COLO668 (cell line): ENCODE measurements at regions not wholly inside any gene's neighbourhood (a gene's known extent, or its start where the extent isn't known, plus 50 kb on each side); places are given as distances from the start of the nearest gene placed in this dataset.
"Not testable (repeated sequence)": the region's sequence is repeated elsewhere in the genome, so short reads cannot be mapped to it uniquely, and the experiment has no call there.

Experiments used
- DNase-seq: peaks from one replicate; lab custom pipeline; 2025; ENCODE audit not compliant: unreplicated experiment; lab: John Stamatoyannopoulos, UW

DNA sequence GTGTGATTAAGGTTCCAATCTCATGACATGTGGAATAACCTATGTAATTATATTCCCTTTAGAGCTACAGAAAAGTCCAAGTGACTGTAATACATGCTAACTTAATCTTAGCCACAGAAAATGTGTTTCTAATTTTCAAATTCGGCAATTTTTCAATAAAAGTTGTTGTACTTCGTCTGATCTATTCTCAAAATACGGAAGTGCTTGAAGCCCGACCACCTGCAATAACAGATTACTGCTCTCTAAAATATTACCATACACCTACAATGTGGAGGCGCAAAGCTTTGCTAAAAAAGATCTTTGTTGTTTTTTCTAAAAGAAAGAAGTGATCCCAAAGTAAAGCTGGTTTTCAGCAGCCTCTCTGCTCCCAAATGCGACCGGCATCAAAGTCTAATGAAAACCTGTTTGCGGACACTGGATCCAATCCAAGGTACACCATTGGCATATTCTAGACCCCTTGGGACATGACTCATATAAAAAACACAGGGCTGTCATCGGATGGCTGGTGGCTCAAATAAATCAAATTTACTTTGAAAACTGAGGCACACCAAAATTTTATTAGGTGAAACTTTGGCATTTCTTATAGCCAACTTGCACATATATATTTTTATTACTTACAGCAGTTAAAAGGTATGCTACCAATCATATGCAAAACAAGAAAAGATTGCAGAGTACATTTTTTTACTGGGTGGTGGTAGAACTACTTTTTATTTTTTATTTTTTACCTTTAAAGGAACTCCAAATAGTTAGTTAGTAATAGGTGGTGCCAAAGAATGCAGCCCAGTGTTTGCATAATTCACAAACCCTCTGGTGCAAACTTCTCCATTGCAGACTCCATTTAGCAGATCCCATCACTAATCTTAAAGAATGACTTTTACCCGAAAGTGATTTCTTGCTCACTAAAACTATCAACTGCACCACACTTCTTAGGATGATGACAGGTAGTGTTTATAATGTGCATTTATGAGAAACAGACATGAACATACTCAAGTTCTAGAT, 118.7 kb upstream of the TBX18 start:
- no peak for DNase-seq

DNA sequence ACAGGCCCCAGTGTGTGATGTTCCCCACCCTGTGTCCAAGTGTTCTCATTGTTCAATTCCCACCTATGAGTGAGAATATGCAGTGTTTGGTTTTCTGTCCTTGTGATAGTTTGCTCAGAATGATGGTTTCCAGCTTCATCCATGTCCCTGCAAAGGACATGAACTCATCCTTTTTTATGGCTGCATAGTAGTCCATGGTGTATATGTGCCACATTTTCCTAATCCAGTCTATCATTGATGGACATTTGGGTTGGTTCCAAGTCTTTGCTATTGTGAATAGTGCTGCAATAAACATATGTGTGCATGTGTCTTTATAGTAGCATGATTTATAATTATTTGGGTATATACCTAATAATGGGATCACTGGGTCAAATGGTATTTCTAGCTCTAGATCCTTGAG, 115.0 kb upstream of the TBX18 start:
- DNase-seq: not testable (repeated sequence)

DNA sequence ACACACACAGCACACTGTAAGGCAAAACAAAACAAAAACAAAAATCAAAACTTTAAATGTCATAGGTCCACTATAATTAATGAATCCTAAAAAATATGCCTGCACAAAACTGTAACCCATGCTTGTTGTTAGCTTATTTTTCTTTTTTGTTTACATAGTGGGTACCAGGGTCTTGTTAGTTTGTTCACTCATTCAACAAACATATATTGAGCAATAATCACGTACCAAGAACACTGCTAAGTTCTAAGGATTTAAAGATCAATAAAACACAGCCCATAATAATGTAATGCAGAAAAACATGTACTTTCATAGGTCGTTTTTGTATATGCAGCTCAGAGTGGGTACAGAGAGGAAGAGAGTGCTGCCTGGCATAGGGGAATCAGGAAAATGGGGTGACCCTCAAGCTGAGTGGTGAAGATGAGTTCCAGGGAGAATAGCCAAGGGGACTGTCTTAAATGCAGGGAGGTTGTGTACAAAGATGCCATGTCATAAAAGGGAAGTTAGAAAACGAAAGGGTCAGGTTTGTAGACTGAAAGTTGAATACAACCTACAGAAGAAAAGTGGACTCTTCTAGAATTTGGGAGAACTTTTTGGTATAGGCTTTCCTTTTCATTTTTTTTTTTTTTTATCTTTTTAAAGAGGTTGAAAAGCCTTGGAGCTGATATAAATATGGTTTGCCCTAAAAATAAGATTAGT, 113.3 kb upstream of the TBX18 start:
- DNase-seq: no peak

DNA sequence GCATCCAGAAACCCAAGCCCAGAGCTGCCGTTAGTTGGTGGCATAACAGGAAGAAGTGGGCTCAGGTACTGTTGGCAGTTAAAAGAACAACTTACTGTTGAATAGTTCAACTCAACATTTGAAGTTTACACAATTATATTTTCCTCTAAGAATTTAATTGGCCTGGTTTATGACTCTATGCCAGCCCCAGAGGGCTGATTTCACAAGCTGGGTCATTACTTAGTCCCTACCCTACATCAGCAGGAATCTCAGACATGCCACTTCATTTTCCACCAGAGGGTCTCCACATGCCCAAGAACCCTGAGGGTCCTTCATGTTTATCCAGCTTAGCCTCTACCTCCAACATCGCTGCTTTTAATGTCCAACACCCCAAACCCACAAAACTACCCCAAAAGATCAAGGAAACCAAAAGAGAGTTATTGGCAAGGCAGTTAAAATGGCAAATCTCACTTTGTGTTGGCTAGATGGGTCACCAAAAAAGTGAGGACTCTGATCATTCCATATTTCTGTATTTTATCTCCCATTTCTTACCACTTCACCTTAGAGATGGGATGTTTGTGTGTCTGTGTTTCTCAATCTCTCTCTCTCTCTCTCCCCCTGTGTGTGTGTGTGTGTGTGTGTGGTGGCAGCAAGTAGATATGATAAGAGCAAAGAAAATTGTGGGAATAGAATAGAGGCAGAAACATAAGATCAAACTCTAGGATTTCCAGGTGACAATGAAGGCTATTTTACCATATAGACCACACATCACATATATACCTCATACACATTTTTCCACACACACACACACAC, 112.5 kb upstream of the TBX18 start:
- no peak for DNase-seq

DNA sequence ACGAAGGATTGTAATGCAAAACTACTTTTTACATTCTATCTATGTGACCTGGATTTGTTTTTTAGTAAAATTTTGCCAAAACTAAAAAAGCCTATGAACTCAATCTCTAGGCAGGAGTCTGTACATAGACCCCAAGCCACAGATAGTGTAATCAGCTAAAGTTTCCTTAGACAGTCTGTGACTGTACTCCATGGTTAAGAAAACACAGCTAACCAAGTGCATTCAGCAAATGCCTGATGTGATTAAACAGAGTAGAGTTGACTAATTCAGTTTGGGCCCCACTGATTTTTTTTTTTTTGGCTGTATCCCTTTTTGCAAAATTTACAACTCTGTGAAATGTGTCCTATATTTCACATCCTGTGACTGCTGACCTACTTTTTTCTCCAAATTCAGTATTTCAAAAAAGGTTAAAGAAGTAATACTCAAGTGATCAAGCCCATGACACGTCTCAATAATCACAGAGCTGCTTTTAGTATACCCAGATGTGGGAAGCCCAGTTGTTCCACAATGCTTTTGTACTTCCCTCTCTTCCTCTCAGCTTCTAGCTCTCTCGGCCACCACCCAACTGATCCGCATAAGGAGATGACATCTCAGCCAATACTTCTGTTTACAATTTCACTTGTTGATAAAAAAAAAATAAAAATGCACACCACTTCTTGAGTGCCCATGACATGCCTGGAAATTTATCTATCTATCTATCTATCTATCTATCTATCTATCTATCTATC, 108.8 kb upstream of the TBX18 start:
- no peak for DNase-seq

DNA sequence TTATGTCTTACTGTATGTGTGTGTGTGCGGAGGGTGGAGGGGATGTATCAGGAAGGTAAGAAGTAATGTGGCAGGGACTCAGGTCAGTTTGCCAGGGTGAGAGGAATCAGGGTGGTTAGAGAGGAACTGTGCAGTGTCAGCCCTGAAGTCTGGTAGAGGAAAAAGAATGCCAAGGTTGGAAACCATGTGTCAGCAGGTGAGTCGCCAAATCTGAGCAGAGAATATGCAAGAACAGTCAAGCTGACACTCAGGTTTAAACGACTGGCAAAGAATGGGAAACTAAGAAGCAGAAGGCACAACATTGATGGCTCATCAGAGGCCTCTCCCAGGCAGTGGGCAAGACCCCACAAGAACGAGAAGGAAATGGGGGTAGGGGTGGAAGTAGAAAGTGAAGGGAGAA, 107.5 kb upstream of the TBX18 start:
- DNase-seq: no peak

DNA sequence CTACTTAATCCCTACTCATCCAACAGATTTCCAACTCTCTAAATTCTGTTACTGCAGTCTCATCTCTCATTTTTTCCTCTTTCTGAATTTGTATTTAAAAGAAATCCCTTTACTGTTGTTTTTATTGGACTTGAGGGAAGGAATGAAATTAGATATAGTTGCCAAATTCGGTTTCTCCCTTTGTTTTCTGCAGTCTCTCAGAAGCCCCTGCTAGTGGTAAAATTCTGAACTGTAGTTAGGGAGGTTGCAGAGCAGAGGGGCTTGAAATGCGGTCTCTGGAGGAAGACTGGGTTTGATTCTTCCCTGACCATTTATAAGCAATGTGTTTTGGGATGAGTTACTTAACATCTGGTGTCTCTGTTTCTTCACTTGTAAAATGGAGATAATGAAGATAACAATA, 106.3 kb upstream of the TBX18 start:
- DNase-seq: no peak

DNA sequence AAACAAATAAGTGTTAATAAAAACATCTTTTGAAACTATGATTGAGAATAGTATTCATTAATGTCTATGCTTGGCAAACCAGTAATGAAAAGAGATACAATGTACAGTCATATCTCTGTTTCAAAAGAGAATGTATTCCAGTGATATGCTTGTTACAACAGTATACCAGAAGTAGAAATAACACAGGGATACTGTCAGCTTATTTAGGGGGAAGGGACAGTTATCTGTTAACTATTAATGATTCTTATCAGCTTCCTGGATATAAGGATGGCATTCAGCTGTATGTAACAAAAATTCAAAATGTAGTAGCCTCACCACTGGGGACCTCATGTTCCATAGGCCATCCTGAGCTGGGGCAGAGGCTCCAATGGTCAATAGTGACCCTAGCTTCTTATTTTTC, 103.8 kb upstream of the TBX18 start:
- no peak for DNase-seq

DNA sequence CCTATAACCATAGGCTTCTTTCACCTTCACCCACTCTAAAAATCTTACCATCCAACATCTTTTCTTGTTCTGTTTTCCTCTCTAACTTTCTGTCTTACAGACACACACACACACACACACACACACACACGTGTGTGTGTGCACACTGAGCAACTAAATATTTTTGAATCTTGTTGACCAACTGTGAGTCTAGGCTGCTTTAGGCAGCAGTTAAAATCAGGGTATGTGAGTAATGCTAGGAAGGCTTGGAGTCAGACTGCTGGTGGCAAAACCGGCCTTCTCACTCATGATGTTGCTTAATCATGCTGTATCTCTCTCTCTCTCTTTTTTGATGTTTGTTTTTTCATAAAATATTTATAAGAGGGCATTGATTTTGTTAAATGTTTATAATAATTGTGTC, 103.1 kb upstream of the TBX18 start:
- no peak for DNase-seq

DNA sequence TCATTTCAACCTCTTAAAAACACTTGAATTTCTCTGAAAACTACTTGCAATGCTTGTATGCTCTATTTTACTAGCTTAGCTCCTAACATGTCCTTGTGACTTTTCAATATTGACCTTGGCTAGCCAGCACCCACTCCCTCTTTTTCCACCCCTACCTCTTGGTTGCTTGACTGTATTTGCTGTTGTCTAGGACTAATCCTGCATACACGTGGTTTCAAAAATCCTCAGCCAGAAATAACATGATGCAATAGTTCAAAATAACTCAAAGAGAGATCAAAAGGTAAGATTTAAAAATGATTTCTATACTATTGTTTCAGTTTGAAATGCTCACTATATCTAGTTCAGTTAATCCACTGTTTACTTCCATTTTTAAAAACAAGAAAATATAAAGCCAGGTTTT, 102.3 kb upstream of the TBX18 start:
- no peak for DNase-seq

DNA sequence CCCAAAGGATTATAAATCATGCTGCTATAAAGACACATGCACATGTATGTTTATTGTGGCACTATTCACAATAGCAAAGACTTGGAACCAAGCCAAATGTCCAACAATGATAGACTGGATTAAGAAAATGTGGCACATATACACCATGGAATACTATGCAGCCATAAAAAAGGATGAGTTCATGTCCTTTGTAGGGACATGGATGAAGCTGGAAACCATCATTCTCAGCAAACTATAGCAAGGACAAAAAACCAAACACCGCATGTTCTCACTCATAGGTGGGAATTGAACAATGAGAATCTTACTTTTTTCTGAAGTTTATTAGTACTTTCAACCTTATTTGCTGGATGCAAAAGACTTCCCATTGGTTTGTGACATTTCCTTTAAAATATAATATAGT, 101.0 kb upstream of the TBX18 start:
- DNase-seq: not testable (repeated sequence)

DNA sequence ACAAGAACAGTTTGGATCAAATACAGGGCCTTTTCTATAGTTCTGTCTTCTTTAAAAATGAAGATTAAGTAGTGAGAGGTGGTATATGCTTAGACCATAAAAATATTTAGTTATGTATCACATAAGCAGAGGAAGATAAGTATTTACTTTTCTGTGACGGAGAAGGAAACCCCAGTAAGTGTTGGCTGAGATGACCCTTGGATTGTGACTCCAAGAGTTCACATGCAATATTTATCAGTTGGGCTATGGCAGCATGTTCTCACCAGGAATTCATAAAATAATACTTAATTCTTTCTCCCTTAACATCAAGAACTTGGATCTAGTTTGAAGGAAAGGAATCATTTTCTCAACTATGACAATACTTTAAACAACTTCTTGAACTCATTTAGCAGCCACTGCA, 98.4 kb upstream of the TBX18 start:
- no peak for DNase-seq

DNA sequence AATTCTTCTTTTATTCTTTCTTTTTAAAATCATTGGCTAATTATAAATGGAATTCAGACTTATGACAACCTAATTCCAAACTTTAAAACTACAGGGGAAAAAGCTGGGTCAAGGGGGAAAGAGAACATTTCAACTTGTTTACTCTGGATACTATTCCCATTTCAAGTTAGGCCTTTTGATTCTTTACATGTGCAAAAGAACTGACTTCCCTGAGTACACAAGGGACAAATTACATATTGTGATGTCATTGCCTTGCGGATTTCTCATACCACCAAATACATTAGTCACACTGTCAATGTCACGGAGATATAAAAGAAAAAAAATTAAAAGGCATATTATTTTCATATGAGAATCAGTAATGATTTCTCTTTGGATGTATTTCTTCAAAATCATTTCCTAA, 96.5 kb upstream of the TBX18 start:
- no peak for DNase-seq

DNA sequence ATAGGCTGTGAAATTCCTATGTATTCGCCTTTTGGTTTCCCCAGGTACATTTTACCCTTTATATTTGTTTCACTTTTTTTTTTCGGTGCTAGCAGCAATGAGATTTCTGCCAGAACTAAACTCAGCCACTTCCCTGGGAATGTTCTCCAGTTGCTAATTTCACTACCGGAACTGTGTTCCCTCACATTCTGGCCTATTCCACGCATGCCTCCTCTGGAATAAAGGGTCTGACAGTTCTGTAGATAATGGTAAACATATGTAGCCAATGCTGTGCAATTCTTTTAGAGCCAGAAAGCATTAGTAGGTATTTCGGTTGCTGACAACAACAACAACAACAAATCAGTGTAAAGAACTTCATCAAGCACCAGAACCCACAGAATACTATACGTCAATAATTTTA, 96.1 kb upstream of the TBX18 start:
- DNase-seq: no peak

DNA sequence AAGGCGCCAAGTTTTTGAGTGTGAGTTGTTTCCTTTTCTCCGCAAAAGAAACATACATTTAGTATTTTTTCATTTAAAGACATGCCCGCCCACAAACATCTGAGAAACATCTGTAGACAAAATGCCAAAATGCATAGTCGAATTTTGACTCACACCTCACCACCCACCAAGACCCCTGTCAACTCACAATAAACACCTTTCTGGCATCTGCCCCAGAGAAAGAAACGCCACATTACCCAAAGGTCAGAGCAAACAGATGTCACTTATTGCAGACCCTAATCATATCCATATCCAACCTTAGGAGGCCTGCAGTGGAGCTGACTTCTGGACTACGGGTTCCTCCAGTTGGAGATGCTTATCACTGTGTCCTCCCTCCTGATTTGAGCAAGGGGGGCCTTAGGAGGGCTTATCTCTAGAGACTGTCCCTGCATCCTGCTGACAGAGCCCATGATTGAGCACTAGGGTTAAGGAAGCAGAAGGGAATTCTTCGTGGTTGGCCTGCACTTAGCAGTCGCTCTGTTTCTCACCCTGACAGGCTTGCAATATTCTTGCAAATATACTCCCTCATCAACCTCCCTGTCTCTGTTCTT, 90.5 kb upstream of the TBX18 start:
- no peak for DNase-seq

DNA sequence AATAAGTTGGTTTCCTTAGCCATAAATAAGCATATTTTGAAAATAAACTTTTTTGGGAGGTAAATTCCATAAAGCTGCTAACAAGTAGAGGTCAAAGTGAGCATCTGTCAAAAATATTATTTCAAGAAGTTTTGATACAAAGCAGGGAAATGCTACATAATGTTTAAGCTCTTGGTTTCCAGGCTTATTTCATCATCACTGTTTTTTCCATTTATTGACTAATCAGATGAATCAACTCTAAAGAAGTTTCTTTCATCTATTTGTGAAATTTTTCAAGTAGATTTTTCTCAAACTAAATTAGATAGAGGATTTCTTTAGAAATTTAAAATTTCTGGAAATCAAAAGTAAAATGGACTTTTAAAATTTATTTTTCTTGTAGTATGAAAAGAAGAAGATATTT, 89.5 kb upstream of the TBX18 start:
- DNase-seq: no peak

DNA sequence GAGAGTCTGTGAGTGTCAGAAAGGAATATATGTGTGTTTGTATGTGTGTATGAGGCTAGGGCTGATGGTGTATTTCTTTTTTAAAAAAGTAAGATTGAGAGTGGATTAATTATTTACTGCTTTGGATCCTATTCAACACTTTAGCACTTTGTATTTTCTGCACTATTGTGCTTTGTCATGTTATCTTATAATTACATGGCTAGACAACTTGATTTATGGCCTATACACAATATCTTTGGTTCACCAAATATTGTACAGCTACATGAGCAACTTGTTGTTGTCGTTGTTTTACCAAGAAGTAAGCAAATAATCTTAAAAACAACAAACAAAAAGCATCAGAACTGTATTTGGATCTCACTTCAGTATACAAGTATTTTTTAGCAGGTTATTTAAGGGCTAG, 84.6 kb upstream of the TBX18 start:
- DNase-seq: no peak

DNA sequence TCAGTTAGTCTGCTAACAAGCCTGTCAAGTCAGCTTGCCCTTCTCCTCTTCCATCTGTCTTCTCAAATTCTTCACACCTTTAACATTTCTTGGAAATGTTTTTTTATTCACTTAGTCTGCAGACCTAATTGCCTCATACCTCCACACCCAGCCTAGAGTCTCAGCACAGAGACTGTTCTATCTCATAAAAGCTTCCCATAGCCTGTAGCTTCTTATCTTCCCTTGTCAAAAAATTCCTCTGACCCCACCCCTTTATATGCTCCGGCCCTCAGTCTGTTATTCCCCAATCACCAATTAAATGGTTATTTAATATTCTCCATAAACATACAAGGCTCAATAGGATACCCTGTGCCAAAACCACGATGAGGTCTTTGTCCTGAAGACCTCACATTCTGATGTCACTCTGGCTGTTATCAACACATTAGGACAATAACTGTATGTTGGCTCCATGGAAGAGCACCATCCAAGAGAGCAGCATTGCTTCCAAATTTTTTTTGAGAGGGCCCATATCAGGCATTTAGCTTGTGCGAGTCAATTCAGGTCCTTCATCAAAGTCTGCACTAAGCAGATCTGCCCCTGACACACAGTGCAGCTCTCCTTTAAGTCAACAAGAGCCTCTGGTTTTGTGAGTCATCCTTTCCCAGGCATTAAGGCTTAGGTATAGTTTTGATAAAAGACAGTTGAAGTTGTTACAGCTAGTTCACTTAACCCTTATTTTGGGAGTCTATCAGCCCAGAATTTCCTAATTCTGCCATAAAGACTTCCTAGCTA, 83.2 kb upstream of the TBX18 start:
- no peak for DNase-seq

DNA sequence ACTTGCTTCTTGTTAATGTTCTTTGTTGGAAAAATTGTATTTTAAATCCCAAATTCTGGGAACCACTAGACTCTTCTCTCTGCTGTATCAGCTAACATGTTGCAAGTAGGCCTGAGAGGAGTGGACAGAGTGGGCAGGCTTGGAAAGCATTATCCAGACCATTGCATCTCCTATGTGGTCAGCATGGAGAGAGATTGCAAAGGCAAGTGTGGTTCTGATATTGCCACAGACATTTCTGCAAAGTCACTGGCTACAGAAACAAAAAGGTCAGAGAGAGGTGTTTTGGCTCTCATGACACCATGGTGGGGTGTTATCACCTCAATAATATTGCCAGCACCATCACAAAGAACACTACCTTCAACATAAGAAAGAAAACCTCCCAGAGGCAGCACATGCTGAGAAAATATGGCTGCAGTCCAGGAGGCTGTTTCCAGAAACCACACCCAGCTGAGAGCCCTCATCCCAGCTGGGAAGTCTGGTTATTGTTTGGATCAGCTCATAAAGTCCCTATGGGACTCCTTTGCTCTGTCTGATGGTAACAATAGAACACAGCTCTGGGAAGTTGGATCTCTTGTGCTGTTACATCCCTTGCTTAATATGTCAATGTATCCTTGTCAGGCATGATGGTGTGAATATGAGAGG, 78.2 kb upstream of the TBX18 start:
- no peak for DNase-seq
